Fibroblast of skin of scalp (primary cell): ENCODE measurements at regions not wholly inside any gene's neighbourhood (a gene's known extent, or its start where the extent isn't known, plus 50 kb on each side); places are given as distances from the start of the nearest gene placed in this dataset.
"Not testable (repeated sequence)": the region's sequence is repeated elsewhere in the genome, so short reads cannot be mapped to it uniquely, and the experiment has no call there.

Experiments
- DNase-seq: peaks from one replicate; pipeline ENCODE4 v3.0.0-alpha.2; 2013

DNA sequence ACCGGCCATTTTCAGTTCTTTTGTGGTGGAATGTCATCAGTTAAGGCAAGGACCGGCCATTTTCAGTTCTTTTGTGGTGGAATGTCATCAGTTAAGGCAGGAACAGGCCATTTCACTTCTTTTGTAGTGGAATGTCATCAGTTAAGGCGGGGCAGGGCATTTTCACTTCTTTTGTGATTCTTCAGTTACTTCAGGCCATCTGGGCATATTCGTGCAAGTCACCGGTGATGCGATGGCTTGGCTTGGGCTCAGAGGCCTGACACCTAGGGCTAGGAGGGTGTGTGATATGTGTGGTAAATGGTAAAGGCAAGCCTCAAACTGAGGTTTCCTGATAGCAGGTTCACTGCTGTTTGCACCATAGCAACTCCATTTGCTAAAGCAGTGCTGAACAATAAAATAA lies 293.2 kb upstream of the SEMA6A start:
- not testable (repeated sequence) for DNase-seq

DNA sequence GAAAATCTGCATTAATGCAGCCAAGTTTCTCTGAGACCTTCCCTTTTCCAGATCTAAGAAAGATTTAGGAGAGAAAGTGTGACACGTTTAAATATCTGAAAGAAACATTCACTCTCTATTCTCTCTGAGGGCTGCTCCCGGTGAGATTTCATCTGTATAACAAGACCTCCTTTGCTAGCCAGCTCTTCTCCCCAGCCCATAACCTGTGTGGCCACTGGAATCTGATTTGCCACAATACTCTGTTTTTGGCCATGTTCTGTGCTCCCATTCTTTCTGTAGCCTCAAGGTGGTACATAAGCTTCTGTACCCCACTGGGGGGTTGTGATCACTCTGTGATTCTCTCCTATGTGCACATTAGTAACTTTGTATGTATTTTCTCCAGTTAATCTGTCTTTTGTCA lies 291.0 kb upstream of the SEMA6A start:
- no peak for DNase-seq

DNA sequence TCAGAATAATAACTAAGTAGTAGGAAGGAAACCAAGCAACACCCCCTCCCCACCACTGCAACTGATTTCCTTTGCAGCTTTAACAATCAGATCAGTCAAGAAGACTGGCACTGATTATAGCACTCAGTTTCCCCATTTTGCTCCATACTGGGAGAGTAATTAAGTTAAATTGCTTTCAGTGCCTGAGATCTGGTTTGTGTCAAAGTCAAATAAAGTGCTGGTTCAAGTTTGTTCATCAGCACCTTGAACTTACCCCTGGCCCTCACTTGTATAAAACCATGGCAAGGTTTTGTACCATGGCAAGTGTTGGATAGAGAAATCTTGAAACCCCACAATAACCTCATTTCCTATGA lies 290.2 kb upstream of the SEMA6A start:
- DNase-seq = no peak

GRCh38 chr5:116864157-116864837 lies 289.7 kb upstream of the SEMA6A start:
- no peak for DNase-seq

GRCh38 chr5:116862632-116863455 lies 288.2 kb upstream of the SEMA6A start:
- DNase-seq = no peak

DNA sequence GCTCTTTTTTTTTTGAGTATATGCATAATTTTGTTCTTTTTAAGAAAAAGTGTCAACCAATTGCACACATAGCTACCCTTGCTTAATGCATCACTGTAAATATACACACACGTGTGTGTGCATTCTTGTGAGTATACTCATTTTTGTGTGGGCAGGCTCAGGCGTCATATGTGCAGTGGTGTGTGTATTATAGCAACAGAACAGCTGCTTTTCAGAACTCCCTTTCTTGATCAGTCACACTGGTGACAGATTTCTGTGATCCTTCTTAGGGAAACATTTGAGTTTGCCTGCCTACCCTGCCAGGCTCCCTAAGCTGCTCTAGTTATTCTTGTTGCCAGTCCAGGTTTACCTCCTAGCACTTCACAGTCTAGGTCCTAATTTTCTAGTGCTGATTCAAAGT lies 287.0 kb upstream of the SEMA6A start:
- DNase-seq = no peak

- no peak for DNase-seq
Observed at GRCh38 chr5:116861097-116861496, 286.5 kb upstream of the SEMA6A start.

DNA sequence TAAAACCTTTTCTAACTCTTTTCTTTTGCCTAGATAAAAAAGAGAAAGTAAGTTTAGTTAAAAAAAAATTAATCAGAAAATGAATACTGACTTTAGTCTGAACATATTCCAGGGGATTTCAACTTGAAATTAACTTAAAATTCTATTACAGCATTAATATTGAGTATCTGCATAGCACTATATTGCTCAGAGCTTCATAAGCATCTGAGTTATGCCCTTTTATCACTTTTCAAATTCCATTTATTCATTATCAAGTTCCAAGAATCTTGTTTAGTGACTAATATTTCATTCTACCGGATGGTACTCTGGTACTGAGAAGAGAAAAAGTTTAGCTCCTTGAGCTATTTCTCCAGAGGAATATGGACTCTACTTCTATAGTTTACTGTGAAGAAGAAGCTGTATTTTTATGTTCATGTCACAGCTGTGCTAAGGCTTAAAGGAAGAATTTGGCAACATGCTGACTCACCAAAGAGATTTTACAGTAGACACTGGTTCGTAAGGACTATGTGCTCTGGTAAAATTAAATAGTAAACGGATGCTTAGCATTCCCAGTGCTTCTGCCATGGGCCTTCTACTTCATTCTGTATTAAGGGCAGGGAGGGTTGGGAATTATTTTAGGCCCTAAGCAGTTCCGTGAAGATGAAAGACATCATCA lies 285.2 kb upstream of the SEMA6A start:
- DNase-seq = peak; percentile 8

- DNase-seq = no peak
Observed at GRCh38 chr5:116858705-116859333, 284.2 kb upstream of the SEMA6A start.

GRCh38 chr5:116858020-116858419 lies 283.4 kb upstream of the SEMA6A start:
- DNase-seq = not testable (repeated sequence)

DNA sequence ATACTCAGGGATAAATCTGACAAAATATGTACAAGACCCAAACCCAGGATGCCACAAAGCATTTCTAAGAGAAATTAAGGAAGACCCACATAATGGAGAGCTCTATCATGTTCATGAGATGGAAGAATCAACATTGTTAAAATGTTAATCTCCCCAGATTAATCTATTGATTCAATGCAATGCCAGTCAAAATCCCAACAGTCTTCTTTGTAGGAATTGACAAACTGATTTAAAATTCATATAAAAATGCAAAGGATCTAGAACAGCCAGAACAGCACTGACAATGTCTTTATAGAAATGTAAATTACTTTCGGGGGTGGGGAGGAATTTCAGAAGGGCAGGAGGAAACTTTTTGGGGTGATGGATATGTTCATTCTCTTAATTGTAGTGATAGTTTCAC lies 281.6 kb upstream of the SEMA6A start:
- no peak for DNase-seq

GRCh38 chr5:116853992-116854391 lies 279.4 kb upstream of the SEMA6A start:
- DNase-seq = no peak

DNA sequence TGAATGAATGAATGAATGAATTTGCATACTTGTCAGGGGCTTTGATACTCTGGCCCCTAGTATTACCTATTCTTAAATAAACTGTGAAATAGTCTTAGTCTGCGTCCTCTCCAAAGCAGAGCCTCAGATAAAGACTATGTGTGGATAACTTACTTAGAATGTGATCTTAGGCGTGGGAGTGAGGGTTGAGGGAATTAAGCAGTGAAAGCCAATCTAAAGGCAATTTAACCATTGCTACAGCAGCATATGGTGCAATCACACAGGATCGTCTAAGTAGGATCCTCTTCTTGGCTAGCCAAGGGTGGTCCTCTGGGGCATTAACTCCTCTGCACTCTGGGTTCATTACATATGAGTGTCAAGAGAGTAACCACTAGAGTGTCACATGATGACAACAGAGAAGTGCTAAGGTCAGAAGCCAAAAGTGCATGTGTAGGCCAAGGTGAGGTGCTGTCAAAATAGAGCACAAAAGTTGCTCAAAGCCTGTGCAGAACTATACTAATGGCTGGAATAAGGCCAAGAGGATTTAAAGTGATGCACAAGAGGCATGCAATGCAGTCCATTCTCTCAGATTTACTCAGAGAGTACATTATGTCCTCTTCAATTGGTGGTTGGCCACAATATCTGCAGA lies 274.4 kb upstream of the SEMA6A start:
- no peak for DNase-seq

GRCh38 chr5:116847960-116848359 lies 273.3 kb upstream of the SEMA6A start:
- DNase-seq = no peak

- no peak for DNase-seq
Observed at GRCh38 chr5:116844015-116844414, 269.4 kb upstream of the SEMA6A start.

- DNase-seq = no peak
Observed at GRCh38 chr5:116842514-116842961, 267.9 kb upstream of the SEMA6A start.

- no peak for DNase-seq
Observed at GRCh38 chr5:116841734-116842133, 267.1 kb upstream of the SEMA6A start.

DNA sequence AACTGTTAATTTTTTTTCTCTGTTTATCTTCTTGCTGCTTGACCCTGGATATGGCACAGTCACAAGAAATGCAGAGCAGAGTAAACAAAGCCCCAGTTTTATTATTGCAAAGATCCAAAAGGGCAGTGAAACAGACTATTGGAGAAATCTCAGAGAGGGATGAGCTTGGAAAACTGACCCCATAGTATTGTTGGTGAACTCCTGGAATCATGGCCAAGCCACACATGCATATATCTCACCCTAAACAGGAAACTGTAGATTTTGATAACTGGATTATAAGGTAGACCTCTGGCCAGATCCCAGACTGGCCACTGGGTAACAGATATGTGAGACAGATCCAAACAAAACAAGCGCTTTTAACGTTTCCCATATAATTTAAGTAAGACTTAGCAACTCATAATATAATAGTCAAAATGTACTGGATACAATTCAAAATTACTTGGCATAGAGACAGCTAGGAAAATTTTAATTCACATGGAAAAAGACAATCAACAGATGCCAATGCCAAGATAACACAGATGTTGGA lies 263.5 kb upstream of the SEMA6A start:
- DNase-seq = no peak

DNA sequence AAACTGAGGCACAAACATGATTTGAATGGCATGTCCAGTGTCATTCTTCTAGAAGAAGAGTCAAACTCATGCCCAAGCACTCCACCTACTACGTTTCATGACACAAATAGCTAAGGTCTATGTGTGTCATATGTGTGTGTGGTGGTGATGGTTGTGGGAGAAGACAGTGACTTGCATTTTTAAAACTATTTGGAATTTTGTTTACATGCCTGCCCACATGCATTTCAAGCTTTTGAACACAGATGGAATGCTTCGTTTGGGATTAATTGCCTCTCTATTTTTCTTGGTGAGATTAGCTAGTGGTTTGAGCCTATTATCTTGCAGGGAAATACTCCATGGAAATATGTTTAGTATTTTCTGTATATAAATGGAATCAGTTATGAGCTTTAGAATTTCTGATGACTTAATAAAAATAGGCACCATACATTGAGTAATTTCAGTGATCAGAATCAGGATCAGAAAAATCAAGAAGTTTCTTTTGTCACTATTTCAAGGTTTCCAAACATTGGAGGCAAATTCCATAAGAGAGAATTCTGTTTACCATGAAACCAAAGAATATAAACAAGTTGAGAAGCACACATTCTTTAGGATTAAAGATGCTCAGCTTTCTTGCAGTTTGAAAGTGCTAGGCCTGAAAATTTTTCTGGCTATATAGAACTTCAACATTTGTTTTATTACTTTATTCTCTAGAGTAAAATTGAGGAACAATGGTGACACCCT lies 260.3 kb upstream of the SEMA6A start:
- DNase-seq = peak; percentile 8

DNA sequence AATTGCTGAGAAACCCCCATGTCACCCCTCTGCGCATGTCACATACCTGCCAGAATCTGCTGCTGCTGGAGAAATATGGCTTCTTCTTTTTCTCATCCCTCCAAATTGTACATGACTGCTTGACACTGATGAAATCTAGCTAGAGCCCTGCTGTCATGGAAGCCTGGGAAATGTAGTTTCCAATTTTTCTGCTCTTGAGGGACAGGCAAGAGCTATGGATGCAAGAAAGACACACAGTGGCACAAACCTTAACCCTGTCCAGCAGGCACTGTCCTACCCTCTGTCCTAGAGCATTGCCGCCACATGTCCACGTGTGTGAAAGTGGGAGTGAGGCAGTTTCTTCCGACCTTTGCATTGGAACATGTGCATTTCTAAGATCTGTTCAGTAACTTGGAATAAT lies 255.5 kb upstream of the SEMA6A start:
- DNase-seq = no peak

DNA sequence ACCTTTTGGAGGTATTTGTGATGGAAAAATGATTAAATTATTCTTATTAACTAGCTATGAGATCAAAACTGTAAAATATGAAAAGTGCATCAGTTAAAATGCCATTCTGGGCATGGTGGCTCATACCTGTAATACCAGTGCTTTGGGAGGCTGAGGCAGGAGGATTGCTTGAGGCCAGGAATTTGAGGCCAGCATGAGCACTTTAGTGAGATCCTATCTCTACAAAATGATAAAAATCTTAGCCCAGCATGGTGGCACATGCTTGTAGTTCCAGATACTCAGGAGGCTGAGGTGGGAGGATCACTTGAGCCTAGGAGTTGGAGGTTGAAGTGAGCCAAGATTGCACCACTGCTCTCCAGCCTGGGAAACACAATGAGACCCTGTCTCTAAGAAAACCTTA lies 252.5 kb upstream of the SEMA6A start:
- DNase-seq = no peak

- no peak for DNase-seq
Observed at GRCh38 chr5:116825486-116825885, 250.9 kb upstream of the SEMA6A start.
